H1 (cell line): ENCODE measurements at regions not wholly inside any gene's neighbourhood (a gene's known extent, or its start where the extent isn't known, plus 50 kb on each side); places are given as distances from the start of the nearest gene placed in this dataset.

Experiments used
- CTCF ChIA-PET: fragments of 300-600 bp; sonication (Branson Sonifier 250); formaldehyde crosslinking; loops from one replicate; lab custom pipeline; 2021; ENCODE audit not compliant: partially characterized antibody; lab: Charles Lee
- POLR2A ChIA-PET: fragments of 300-600 bp; sonication (Branson Sonifier 250); formaldehyde crosslinking; loops from one replicate; lab custom pipeline; 2021; ENCODE audit warnings: inconsistent platforms; ENCODE audit not compliant: partially characterized antibody; lab: Charles Lee
- DNase-seq, 2 experiments: peaks; one replicate each; pipeline versions ENCODE4 v3.0.0 to v3.0.0-alpha.2; 2010 to 2022; ENCODE audit warnings: low spot score in 2 of 2, low read depth in 1 of 2, mixed read lengths in 1 of 2
- FAIRE-seq: peaks from 2 replicates; lab custom pipeline; 2011; peaks lifted over from hg19 to GRCh38; lab: Jason Lieb, UNC
- H2AFZ ChIP-seq: 2 replicates; pipeline ENCODE4 v1.8.1; 2012; ENCODE audit warnings: low read length, inconsistent platforms
- H2AK5ac ChIP-seq: 2 replicates; pipeline ENCODE4 v1.6.1; 2013; ENCODE audit warnings: low read depth, low read length
- H2BK120ac ChIP-seq: replicated peaks from 2 replicates; pipeline ENCODE3; 2013; ENCODE audit warnings: low read depth, low read length, inconsistent platforms
- H2BK12ac ChIP-seq: 2 replicates; pipeline ENCODE4 v1.6.1; 2013; ENCODE audit warnings: low read depth, low read length
- H2BK15ac ChIP-seq: 2 replicates; pipeline ENCODE4 v1.6.1; 2013; ENCODE audit warnings: low read length
- H2BK20ac ChIP-seq: 2 replicates; pipeline ENCODE4 v1.6.1; 2013; ENCODE audit warnings: low read length
- H2BK5ac ChIP-seq: 2 replicates; pipeline ENCODE4 v1.6.1; 2013; ENCODE audit warnings: low read depth, low read length
- H3K14ac ChIP-seq: 2 replicates; pipeline ENCODE4 v1.6.1; 2013; ENCODE audit warnings: inconsistent platforms; ENCODE audit not compliant: insufficient read length
- H3K18ac ChIP-seq: 2 replicates; pipeline ENCODE4 v1.6.1; 2013; ENCODE audit warnings: low read length; ENCODE audit errors: extremely low read depth
- H3K23ac ChIP-seq: 2 replicates; pipeline ENCODE4 v1.6.1; 2013; ENCODE audit warnings: inconsistent platforms; ENCODE audit not compliant: insufficient read length
- H3K23me2 ChIP-seq: 2 replicates; pipeline ENCODE4 v1.6.1; 2013; ENCODE audit warnings: low read depth, low read length
- H3K27ac ChIP-seq: 2 replicates; pipeline ENCODE4 v1.6.1; 2011; ENCODE audit warnings: low read depth, low read length, inconsistent platforms
- H3K27me3 ChIP-seq, 4 experiments: replicated peaks in 1 of 4; 1 replicate in 1 of 4; 2 replicates in 3 of 4; pipeline versions ENCODE4 v1.6.1 to v1.8.1; 2011 to 2013; ENCODE audit warnings: low read length in 3 of 4, mild to moderate bottlenecking in 3 of 4, inconsistent platforms in 2 of 4, mixed read lengths in 2 of 4, moderate library complexity in 1 of 4; ENCODE audit not compliant: control insufficient read depth in 3 of 4, insufficient read depth in 3 of 4; ENCODE audit errors: extremely low read depth in 1 of 4
- H3K36me3 ChIP-seq, 4 experiments: 2 replicates each; pipeline versions ENCODE4 v1.6.1 to v1.8.1; 2011 to 2013; ENCODE audit warnings: mild to moderate bottlenecking in 4 of 4, low read length in 3 of 4, moderate library complexity in 2 of 4, control low read depth in 1 of 4, inconsistent platforms in 1 of 4; ENCODE audit not compliant: insufficient read depth in 4 of 4, control insufficient read depth in 2 of 4
- H3K4ac ChIP-seq: replicated peaks from 2 replicates; pipeline ENCODE3; 2013; ENCODE audit warnings: low read length, low read depth, mixed read lengths, inconsistent platforms; ENCODE audit not compliant: insufficient read length
- H3K4me1 ChIP-seq, 4 experiments: replicated peaks in 1 of 4; 1 replicate in 1 of 4; 2 replicates in 3 of 4; pipeline versions ENCODE4 v1.6.1 to v1.8.1; 2011 to 2013; ENCODE audit warnings: low read length in 3 of 4, inconsistent platforms in 2 of 4, mixed read lengths in 1 of 4; ENCODE audit not compliant: insufficient read depth in 4 of 4, control insufficient read depth in 3 of 4
- H3K4me2 ChIP-seq, 2 experiments: 2 replicates each; pipeline versions ENCODE4 v1.6.1 to v1.8.1; 2011 to 2013; ENCODE audit warnings: low read depth in 2 of 2, low read length in 2 of 2, control low read depth in 1 of 2, inconsistent platforms in 1 of 2, mild to moderate bottlenecking in 1 of 2; ENCODE audit not compliant: insufficient read depth in 1 of 2
- H3K4me3 ChIP-seq, 4 experiments: fragments of 200-600, 300-600 bp in 1 of 4; sonication (generic), shearing (Covaris generic), sonication (Bioruptor Twin) in 1 of 4; 2 replicates each; pipeline versions ENCODE4 v1.5.1 to v1.8.1; 2011 to 2016; ENCODE audit warnings: low read length in 4 of 4, low read depth in 3 of 4, control low read depth in 2 of 4, inconsistent platforms in 2 of 4, mild to moderate bottlenecking in 2 of 4, mixed read lengths in 1 of 4, moderate library complexity in 1 of 4; ENCODE audit not compliant: insufficient read depth in 2 of 4; ENCODE audit errors: extremely low read depth in 1 of 4
- H3K56ac ChIP-seq: replicated peaks from 2 replicates; pipeline ENCODE3; 2013; ENCODE audit warnings: low read depth, mild to moderate bottlenecking, mixed read lengths, low read length, inconsistent platforms; ENCODE audit not compliant: insufficient read length
- H3K79me1 ChIP-seq: 2 replicates; pipeline ENCODE4 v1.6.1; 2013; ENCODE audit warnings: low read depth, low read length, control low read depth
- H3K79me2 ChIP-seq, 2 experiments: 2 replicates each; pipeline versions ENCODE4 v1.6.1 to v1.8.1; 2012 to 2013; ENCODE audit warnings: low read length in 2 of 2, mild to moderate bottlenecking in 2 of 2, inconsistent platforms in 1 of 2; ENCODE audit not compliant: insufficient read depth in 2 of 2, control insufficient read depth in 1 of 2
- H3K9ac ChIP-seq, 4 experiments: replicated peaks in 1 of 4; 1 replicate in 1 of 4; 2 replicates in 3 of 4; pipeline versions ENCODE4 v1.6.1 to v1.8.1; 2011 to 2013; ENCODE audit warnings: low read depth in 3 of 4, low read length in 3 of 4, control low read depth in 2 of 4, mild to moderate bottlenecking in 2 of 4, moderate library complexity in 2 of 4, inconsistent platforms in 1 of 4; ENCODE audit errors: extremely low read depth in 1 of 4
- H3K9me3 ChIP-seq, 2 experiments: 2 replicates each; pipeline versions ENCODE4 v1.6.1 to v1.8.1; 2012 to 2013; ENCODE audit warnings: mild to moderate bottlenecking in 2 of 2, moderate library complexity in 2 of 2, control low read depth in 1 of 2, inconsistent platforms in 1 of 2, low read depth in 1 of 2, low read length in 1 of 2, mixed read lengths in 1 of 2; ENCODE audit not compliant: insufficient read depth in 2 of 2
- H4K20me1 ChIP-seq, 2 experiments: replicated peaks in 1 of 2; 2 replicates each; pipeline versions ENCODE3 to v1.8.1; 2011 to 2013; ENCODE audit warnings: inconsistent platforms in 2 of 2, low read length in 2 of 2, mild to moderate bottlenecking in 1 of 2; ENCODE audit not compliant: insufficient read depth in 2 of 2, control insufficient read depth in 1 of 2
- H4K5ac ChIP-seq: 2 replicates; pipeline ENCODE4 v1.6.1; 2013; ENCODE audit warnings: low read length, low read depth, mixed read lengths, inconsistent platforms; ENCODE audit not compliant: insufficient read length
- H4K8ac ChIP-seq: 2 replicates; pipeline ENCODE4 v1.8.0; 2013; ENCODE audit warnings: mild to moderate bottlenecking, moderate library complexity, low read length, inconsistent platforms; ENCODE audit not compliant: insufficient read depth; ENCODE audit errors: extremely low read depth
- H4K91ac ChIP-seq: replicated peaks from 2 replicates; pipeline ENCODE3; 2013; ENCODE audit warnings: low read length, mixed read lengths, inconsistent platforms; ENCODE audit not compliant: insufficient read length
- ATF2 ChIP-seq: IDR thresholded peaks from 2 replicates; pipeline ENCODE4 v1.6.1; 2012; ENCODE audit warnings: low read length, inconsistent platforms
- ATF3 ChIP-seq: IDR thresholded peaks from 2 replicates; pipeline ENCODE4 v1.6.1; 2011; ENCODE audit warnings: low read depth, mild to moderate bottlenecking, low read length; ENCODE audit not compliant: insufficient read depth
- KDM5A ChIP-seq: fragments of 200-600 bp; IDR thresholded peaks from 2 replicates; pipeline ENCODE4 v1.7.1; 2012; ENCODE audit warnings: mild to moderate bottlenecking, low read length, inconsistent platforms, mixed read lengths
- POLR2A ChIP-seq, 2 experiments: IDR thresholded peaks; 1 replicate in 1 of 2; 2 replicates in 1 of 2; pipeline ENCODE4 v1.6.1; 2011; ENCODE audit warnings: low read depth in 2 of 2, low read length in 2 of 2, mild to moderate bottlenecking in 2 of 2; ENCODE audit errors: control extremely low read depth in 1 of 2
- RBBP5 ChIP-seq: IDR thresholded peaks from 2 replicates; pipeline ENCODE4 v1.7.1; 2012; ENCODE audit warnings: low read depth, mild to moderate bottlenecking, inconsistent platforms, low read length, moderate library complexity, borderline replicate concordance
- WGBS, 2 experiments: shearing (Covaris generic) in 1 of 2; methylation state at CpG; one replicate each; pipeline versions ENCODE4 v1.1.6 to v1.1.7; 2013 to 2015; ENCODE audit warnings: low lambda C conversion rate in 2 of 2, mixed read lengths in 2 of 2, inconsistent platforms in 1 of 2, low coverage in 1 of 2, missing lambda C conversion rate in 1 of 2; ENCODE audit not compliant: insufficient replicate concordance in 2 of 2, insufficient coverage in 1 of 2, insufficient read length in 1 of 2; ENCODE audit errors: extremely low coverage in 1 of 2, missing lambda C conversion rate in 1 of 2; 5-methylcytosine and 5-hydroxymethylcytosine counted together

- Histone ChIP-seq H3K79me1 (no peaks in the 10 kb centered on the region), H3K9me3 (no peaks in the 10 kb centered on the region), H2BK120ac (no peak overlapping the region), H3K4me1 (peaks cover 0 to 4% (median 2%) of the 10 kb centered on the region in 4 experiments; a peak in 2 of 7 replicates), H3K9ac (no peak overlapping the region), H3K23me2 (no peaks in the 10 kb centered on the region), H3K18ac (no peak overlapping the region), H4K20me1 (no peaks in the 10 kb centered on the region), H3K79me2 (no peaks in the 10 kb centered on the region), H3K36me3 (no peaks in the 10 kb centered on the region), H2AK5ac (no peak overlapping the region), H4K5ac (no peak overlapping the region), H3K56ac (no peak overlapping the region), H3K4me3 (no peak overlapping the region), H2BK15ac (no peak overlapping the region), H3K14ac (no peak overlapping the region), H2BK20ac (no peak overlapping the region), H3K23ac (no peak overlapping the region), H2AFZ (no peak overlapping the region), H3K4ac (no peak overlapping the region), H3K27me3 (peaks cover 0 to 2% (median 0%) of the 10 kb centered on the region in 4 experiments; a peak in 1 of 7 replicates), H2BK12ac (no peak overlapping the region), H3K27ac (no peak overlapping the region), H3K4me2 (no peak overlapping the region), H4K8ac (no peak overlapping the region), H4K91ac (no peak overlapping the region), H2BK5ac (no peak overlapping the region)
- no peak for TF ChIP-seq POLR2A (IDR thresholded peaks at IDR 0.05; ENCODE audit: control extremely low read depth in 1 of 2, low read depth in 2 of 2, low read length in 2 of 2)
- no peak for TF ChIP-seq ATF3
- no peak for TF ChIP-seq ATF2
- no peak for TF ChIP-seq KDM5A
- no peak for TF ChIP-seq RBBP5
- CTCF ChIA-PET = interaction anchor here (0.6 to 1.2 kb wide), 4 partner anchors 19 to 516 kb away, joined by 3 read pairs; no protein-coding TSS in a partner anchor
- POLR2A ChIA-PET = no interaction called here
- WGBS, 2 experiments = 93% methylated on average over 6 of the region's 6 CpGs; no CpG with 5 or more reads in 1 of the 2 experiments
- FAIRE-seq (no peak), DNase-seq (no peak)
These were observed 111.5 kb upstream of the PHYHIPL start for GRCh38 chr10:59064759-59065539.
